ENCODE measurements at regions not wholly inside any gene's neighbourhood (a gene's known extent, or its start where the extent isn't known, plus 50 kb on each side); places are given as distances from the start of the nearest gene placed in this dataset.

- TF ChIP-seq EZH2 (IDR thresholded peaks at IDR 0.05; ENCODE audit: borderline replicate concordance, low read length) = no peak
- TF ChIP-seq CTCF (conservative IDR thresholded peaks at IDR 0.05 in 1 of 2, IDR thresholded peaks at IDR 0.05 in 1 of 2; ENCODE audit: extremely low read depth in 1 of 2, insufficient read depth in 1 of 2, low read depth in 1 of 2, low read length in 2 of 2) = no peak
Observed at GRCh38 chr9:22650946-22651345, 204.3 kb downstream of the DMRTA1 start.
